C4-2B (cell line): ENCODE measurements at regions not wholly inside any gene's neighbourhood (a gene's known extent, or its start where the extent isn't known, plus 50 kb on each side); places are given as distances from the start of the nearest gene placed in this dataset.

Experiments used
- H3K27ac ChIP-seq: fragments of 450-650 bp; 2 replicates; pipeline ENCODE4 v1.5.1; 2017
- ZFX ChIP-seq: fragments of 450-650 bp; IDR thresholded peaks from 2 replicates; pipeline ENCODE4 v1.6.1; 2017
- TF ChIP-seq, protein P1 (sequence below): fragments of 450-650 bp; conservative IDR thresholded peaks from 2 replicates; pipeline ENCODE4 v1.5.1; 2017; ENCODE audit warnings: mild to moderate bottlenecking

DNA sequence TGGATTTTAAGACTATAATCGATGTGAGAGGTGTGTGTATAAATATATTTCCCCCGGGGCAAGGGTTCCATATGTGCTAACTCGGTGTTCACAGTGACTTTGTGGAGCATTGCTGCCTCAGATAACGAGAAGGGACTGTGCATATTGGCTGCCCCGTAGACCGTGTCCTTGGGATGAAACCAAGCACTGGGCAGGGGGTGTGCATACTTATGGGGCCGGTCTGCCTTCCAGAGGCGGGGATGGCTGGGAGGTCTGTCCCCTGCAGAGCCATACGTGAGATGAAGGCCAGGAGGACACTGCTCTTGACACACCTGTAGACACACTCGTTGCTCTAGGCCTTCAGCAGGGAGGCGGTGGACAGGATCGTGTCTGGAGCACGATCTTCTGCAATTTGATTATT is 56.0 kb upstream of the ZNF354A start:
- TF ChIP-seq, protein P1, sequence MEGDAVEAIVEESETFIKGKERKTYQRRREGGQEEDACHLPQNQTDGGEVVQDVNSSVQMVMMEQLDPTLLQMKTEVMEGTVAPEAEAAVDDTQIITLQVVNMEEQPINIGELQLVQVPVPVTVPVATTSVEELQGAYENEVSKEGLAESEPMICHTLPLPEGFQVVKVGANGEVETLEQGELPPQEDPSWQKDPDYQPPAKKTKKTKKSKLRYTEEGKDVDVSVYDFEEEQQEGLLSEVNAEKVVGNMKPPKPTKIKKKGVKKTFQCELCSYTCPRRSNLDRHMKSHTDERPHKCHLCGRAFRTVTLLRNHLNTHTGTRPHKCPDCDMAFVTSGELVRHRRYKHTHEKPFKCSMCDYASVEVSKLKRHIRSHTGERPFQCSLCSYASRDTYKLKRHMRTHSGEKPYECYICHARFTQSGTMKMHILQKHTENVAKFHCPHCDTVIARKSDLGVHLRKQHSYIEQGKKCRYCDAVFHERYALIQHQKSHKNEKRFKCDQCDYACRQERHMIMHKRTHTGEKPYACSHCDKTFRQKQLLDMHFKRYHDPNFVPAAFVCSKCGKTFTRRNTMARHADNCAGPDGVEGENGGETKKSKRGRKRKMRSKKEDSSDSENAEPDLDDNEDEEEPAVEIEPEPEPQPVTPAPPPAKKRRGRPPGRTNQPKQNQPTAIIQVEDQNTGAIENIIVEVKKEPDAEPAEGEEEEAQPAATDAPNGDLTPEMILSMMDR, result no peak
- TF ChIP-seq ZFX, result no peak
- no peak overlapping the region for H3K27ac ChIP-seq

DNA sequence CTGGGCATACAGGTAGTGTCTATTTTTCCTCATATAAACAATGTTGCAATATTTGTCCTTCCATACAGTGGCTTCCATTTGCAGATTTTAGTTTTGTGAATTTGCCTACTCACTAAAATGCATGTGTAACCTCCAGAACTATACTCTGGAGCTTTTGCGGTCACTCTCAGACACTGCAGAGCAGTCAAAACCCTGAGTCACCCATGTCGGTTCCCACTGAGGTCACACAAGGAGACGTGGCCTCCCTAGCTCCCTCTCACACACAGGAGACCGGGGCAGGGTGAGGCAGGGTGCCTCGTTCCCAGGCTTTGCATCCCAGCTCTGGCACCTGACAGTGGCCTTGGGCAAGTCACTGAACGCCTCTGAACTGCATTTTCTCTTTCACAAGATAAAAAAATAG is 55.5 kb upstream of the ZNF354A start:
- no peak overlapping the region for H3K27ac ChIP-seq
- TF ChIP-seq ZFX, result no peak
- TF ChIP-seq, protein P1, result no peak

- no peak for TF ChIP-seq ZFX
- TF ChIP-seq, protein P1, result no peak
- no peak overlapping the region for H3K27ac ChIP-seq
These were observed 53.9 kb upstream of the ZNF354A start for GRCh38 chr5:178784391-178784790.

DNA sequence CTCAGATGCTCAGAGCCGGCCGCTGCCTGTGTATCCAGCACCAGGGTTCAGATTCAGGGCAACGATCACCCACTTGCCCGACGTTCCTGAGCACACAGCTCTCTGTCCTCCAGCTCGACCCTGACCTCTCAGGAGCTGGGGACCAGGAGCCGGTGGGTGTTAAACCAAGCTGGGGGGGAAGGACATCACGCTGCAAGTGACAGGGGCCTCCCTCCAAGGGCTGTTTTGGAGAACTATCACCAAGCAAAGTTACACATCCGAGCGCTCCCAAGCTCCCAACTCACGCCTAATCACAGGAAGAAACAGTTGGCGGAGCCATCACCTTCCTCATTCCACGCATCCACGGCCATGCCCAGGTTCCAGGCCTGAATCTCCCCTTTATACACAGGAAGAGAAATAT is 51.5 kb upstream of the ZNF354A start:
- no peak for TF ChIP-seq ZFX
- TF ChIP-seq, protein P1, result no peak
- H3K27ac ChIP-seq, result no peak overlapping the region

DNA sequence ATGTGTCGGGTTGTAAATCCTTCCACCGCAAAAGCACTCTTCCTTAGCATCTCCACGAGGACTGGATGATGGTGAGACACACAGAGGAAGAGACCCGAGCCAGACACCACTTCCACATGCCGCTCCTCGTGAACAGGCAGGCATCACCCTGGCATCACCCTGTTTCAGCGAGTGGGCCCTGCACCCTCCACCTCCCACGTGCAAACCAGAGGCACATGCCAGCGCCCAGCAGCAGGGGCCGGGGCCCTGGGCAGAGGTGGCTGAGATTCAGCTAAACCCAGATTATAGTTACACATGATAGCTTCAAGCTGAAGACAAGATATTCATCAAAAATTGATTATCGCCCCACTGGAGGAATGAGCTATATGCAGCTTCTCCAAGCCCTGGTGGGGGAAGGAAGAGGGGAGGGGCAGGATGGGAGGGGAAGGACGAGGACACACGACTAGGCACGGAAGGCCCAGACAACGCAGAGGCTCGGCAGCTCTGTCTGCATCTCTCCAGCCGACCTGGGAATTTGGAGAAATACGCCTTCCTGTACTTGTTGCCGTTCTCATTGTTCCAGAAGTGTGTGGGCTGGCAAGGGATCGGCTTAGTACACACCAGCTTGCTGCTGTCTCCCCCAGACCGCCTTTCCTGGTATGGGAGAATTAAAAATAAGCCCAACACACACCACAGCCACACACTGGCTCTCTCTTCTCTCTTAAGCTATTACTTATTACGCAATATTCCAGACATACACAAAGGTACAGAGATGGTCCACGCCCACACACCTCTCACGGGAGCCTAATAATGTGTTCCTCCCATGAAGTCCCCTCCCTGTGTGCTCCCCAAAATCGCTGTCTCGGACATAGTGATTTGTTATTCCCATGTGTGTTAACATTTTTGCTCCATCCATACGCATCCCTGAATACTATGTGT is 50.4 kb upstream of the ZNF354A start:
- TF ChIP-seq ZFX, result no peak
- TF ChIP-seq, protein P1, result no peak
- H3K27ac ChIP-seq, result no peak overlapping the region
